Activated CD4-positive, alpha-beta memory T cell treated with anti-CD3 and anti-CD28 coated beads, Interleukin-2, amount 10 ng/mL, durations not matched to agents 7 days and 5 days (primary cell): ENCODE measurements at regions not wholly inside any gene's neighbourhood (a gene's known extent, or its start where the extent isn't known, plus 50 kb on each side); places are given as distances from the start of the nearest gene placed in this dataset.

Source experiments
- CTCF ChIA-PET: fragments of 350-600 bp; sonication (Branson Sonifier 250); formaldehyde crosslinking; loops from one replicate; lab custom pipeline; 2021; ENCODE audit warnings: antibody characterized with exemption, inconsistent platforms; lab: Charles Lee
- POLR2A ChIA-PET: fragments of 350-600 bp; sonication (Branson Sonifier 250); formaldehyde crosslinking; loops from one replicate; lab custom pipeline; 2021; ENCODE audit warnings: antibody characterized with exemption; lab: Charles Lee
- DNase-seq: peaks from one replicate; pipeline ENCODE4 v3.0.0-alpha.2; 2020
- H3K27ac Mint-ChIP-seq: one replicate; pipeline ENCODE4 v1.8.0; 2021; ENCODE audit warnings: mild to moderate bottlenecking, mixed read lengths
- H3K27me3 Mint-ChIP-seq: one replicate; pipeline ENCODE4 v1.8.0; 2021; ENCODE audit warnings: mixed read lengths
- H3K36me3 Mint-ChIP-seq: one replicate; pipeline ENCODE4 v1.8.0; 2021; ENCODE audit warnings: low read depth, mixed read lengths
- H3K4me1 Mint-ChIP-seq: one replicate; pipeline ENCODE4 v1.8.0; 2021; ENCODE audit warnings: mixed read lengths
- H3K4me3 Mint-ChIP-seq: one replicate; pipeline ENCODE4 v1.8.0; 2021; ENCODE audit warnings: mild to moderate bottlenecking, mixed read lengths
- H3K9me3 Mint-ChIP-seq: one replicate; pipeline ENCODE4 v1.8.0; 2021; ENCODE audit warnings: mixed read lengths

GRCh38 chr10:119996944-119997343, 104.4 kb downstream of the SEC23IP start:
- ChIA-PET CTCF (no interaction called here), POLR2A (no interaction called here)
- Mint-ChIP-seq H3K27me3 (peaks cover 24% of the 10 kb centered on the region), H3K9me3 (peaks cover 5% of the 10 kb centered on the region), H3K4me3 (no peak overlapping the region), H3K36me3 (no peaks in the 10 kb centered on the region), H3K27ac (no peak overlapping the region), H3K4me1 (no peaks in the 10 kb centered on the region)
- no peak for DNase-seq

GRCh38 chr10:119997429-119997828, 104.9 kb downstream of the SEC23IP start:
- Mint-ChIP-seq H3K4me3 (no peak overlapping the region), H3K27me3 (peaks cover 24% of the 10 kb centered on the region), H3K27ac (no peak overlapping the region), H3K9me3 (peaks cover 5% of the 10 kb centered on the region), H3K36me3 (no peaks in the 10 kb centered on the region), H3K4me1 (no peaks in the 10 kb centered on the region)
- DNase-seq: no peak
- ChIA-PET POLR2A (no interaction called here), CTCF (no interaction called here)

- Mint-ChIP-seq H3K27me3 (peaks cover 10% of the 10 kb centered on the region), H3K9me3 (no peaks in the 10 kb centered on the region), H3K4me1 (no peaks in the 10 kb centered on the region), H3K36me3 (no peaks in the 10 kb centered on the region), H3K27ac (no peak overlapping the region), H3K4me3 (no peak overlapping the region)
- no peak for DNase-seq
- CTCF ChIA-PET: no interaction called here
- POLR2A ChIA-PET: no interaction called here
Observed at GRCh38 chr10:120002785-120003184, 110.3 kb downstream of the SEC23IP start.

- H3K4me1 Mint-ChIP-seq: no peaks in the 10 kb centered on the region
- no peak overlapping the region for H3K4me3 Mint-ChIP-seq
- ChIA-PET CTCF (no interaction called here), POLR2A (no interaction called here)
- no peaks in the 10 kb centered on the region for H3K9me3 Mint-ChIP-seq
- no peak for DNase-seq
- no peaks in the 10 kb centered on the region for H3K36me3 Mint-ChIP-seq
- H3K27ac Mint-ChIP-seq: no peak overlapping the region
- H3K27me3 Mint-ChIP-seq: peaks cover 6% of the 10 kb centered on the region
Observed at GRCh38 chr10:120005207-120006201, 113.0 kb downstream of the SEC23IP start.

GRCh38 chr10:120007261-120007660, 114.7 kb downstream of the SEC23IP start:
- CTCF ChIA-PET: no interaction called here
- Mint-ChIP-seq H3K4me1 (no peaks in the 10 kb centered on the region), H3K27ac (no peak overlapping the region), H3K4me3 (no peak overlapping the region), H3K27me3 (peaks cover 13% of the 10 kb centered on the region), H3K9me3 (no peaks in the 10 kb centered on the region), H3K36me3 (no peaks in the 10 kb centered on the region)
- POLR2A ChIA-PET: no interaction called here
- DNase-seq: no peak

- H3K27me3 Mint-ChIP-seq: peaks cover 19% of the 10 kb centered on the region
- no peaks in the 10 kb centered on the region for H3K9me3 Mint-ChIP-seq
- H3K4me1 Mint-ChIP-seq: no peaks in the 10 kb centered on the region
- no peak overlapping the region for H3K4me3 Mint-ChIP-seq
- POLR2A ChIA-PET: no interaction called here
- CTCF ChIA-PET: no interaction called here
- no peak overlapping the region for H3K27ac Mint-ChIP-seq
- DNase-seq: no peak
- H3K36me3 Mint-ChIP-seq: no peaks in the 10 kb centered on the region
Observed at GRCh38 chr10:120011359-120012130, 119.0 kb downstream of the SEC23IP start.

GRCh38 chr10:120012131-120012400, 119.5 kb downstream of the SEC23IP start:
- no peak for DNase-seq
- H3K27ac Mint-ChIP-seq: no peak overlapping the region
- H3K4me3 Mint-ChIP-seq: no peak overlapping the region
- ChIA-PET POLR2A (no interaction called here), CTCF (no interaction called here)
- peaks cover 22% of the 10 kb centered on the region for H3K27me3 Mint-ChIP-seq
- H3K4me1 Mint-ChIP-seq: no peaks in the 10 kb centered on the region
- H3K9me3 Mint-ChIP-seq: no peaks in the 10 kb centered on the region
- H3K36me3 Mint-ChIP-seq: no peaks in the 10 kb centered on the region

GRCh38 chr10:120012566-120012965, 120.0 kb downstream of the SEC23IP start:
- H3K4me1 Mint-ChIP-seq: no peaks in the 10 kb centered on the region
- H3K9me3 Mint-ChIP-seq: no peaks in the 10 kb centered on the region
- no peak for DNase-seq
- ChIA-PET CTCF (no interaction called here), POLR2A (no interaction called here)
- H3K36me3 Mint-ChIP-seq: no peaks in the 10 kb centered on the region
- H3K27ac Mint-ChIP-seq: no peak overlapping the region
- H3K4me3 Mint-ChIP-seq: no peak overlapping the region
- peaks cover 22% of the 10 kb centered on the region for H3K27me3 Mint-ChIP-seq

- ChIA-PET CTCF (no interaction called here), POLR2A (no interaction called here)
- no peaks in the 10 kb centered on the region for H3K9me3 Mint-ChIP-seq
- no peak overlapping the region for H3K4me3 Mint-ChIP-seq
- peaks cover 22% of the 10 kb centered on the region for H3K27me3 Mint-ChIP-seq
- no peaks in the 10 kb centered on the region for H3K4me1 Mint-ChIP-seq
- no peak for DNase-seq
- no peak overlapping the region for H3K27ac Mint-ChIP-seq
- no peaks in the 10 kb centered on the region for H3K36me3 Mint-ChIP-seq
Observed at GRCh38 chr10:120014031-120014430, 121.5 kb downstream of the SEC23IP start.

- DNase-seq: no peak
- H3K4me1 Mint-ChIP-seq: no peaks in the 10 kb centered on the region
- no peak overlapping the region for H3K27ac Mint-ChIP-seq
- H3K4me3 Mint-ChIP-seq: no peak overlapping the region
- peaks cover 22% of the 10 kb centered on the region for H3K27me3 Mint-ChIP-seq
- ChIA-PET CTCF (interaction anchor here (0.6 kb wide), 1 partner anchor 1098 kb away, joined by 3 read pairs; no protein-coding TSS in a partner anchor), POLR2A (no interaction called here)
- H3K36me3 Mint-ChIP-seq: no peaks in the 10 kb centered on the region
- no peaks in the 10 kb centered on the region for H3K9me3 Mint-ChIP-seq
Observed at GRCh38 chr10:120015064-120015463, 122.5 kb downstream of the SEC23IP start.

- POLR2A ChIA-PET: no interaction called here
- no peak for DNase-seq
- Mint-ChIP-seq H3K27ac (no peak overlapping the region), H3K9me3 (no peaks in the 10 kb centered on the region), H3K27me3 (peaks cover 20% of the 10 kb centered on the region), H3K4me1 (no peaks in the 10 kb centered on the region), H3K36me3 (no peaks in the 10 kb centered on the region), H3K4me3 (no peak overlapping the region)
- CTCF ChIA-PET: no interaction called here
Observed at GRCh38 chr10:120016906-120017305, 124.4 kb downstream of the SEC23IP start.

- Mint-ChIP-seq H3K27ac (no peak overlapping the region), H3K9me3 (no peaks in the 10 kb centered on the region), H3K27me3 (peaks cover 16% of the 10 kb centered on the region), H3K4me1 (no peaks in the 10 kb centered on the region), H3K4me3 (no peak overlapping the region), H3K36me3 (no peaks in the 10 kb centered on the region)
- no peak for DNase-seq
- CTCF ChIA-PET: no interaction called here
- POLR2A ChIA-PET: no interaction called here
Observed at GRCh38 chr10:120017733-120018417, 125.3 kb downstream of the SEC23IP start.

GRCh38 chr10:120018695-120019094, 126.2 kb downstream of the SEC23IP start:
- H3K4me1 Mint-ChIP-seq: no peaks in the 10 kb centered on the region
- no peak overlapping the region for H3K4me3 Mint-ChIP-seq
- H3K27ac Mint-ChIP-seq: no peak overlapping the region
- ChIA-PET POLR2A (no interaction called here), CTCF (no interaction called here)
- H3K36me3 Mint-ChIP-seq: no peaks in the 10 kb centered on the region
- H3K9me3 Mint-ChIP-seq: no peaks in the 10 kb centered on the region
- H3K27me3 Mint-ChIP-seq: peaks cover 16% of the 10 kb centered on the region
- DNase-seq: no peak
